Cardiac septum (tissue), 1 donor: ENCODE measurements at regions not wholly inside any gene's neighbourhood (a gene's known extent, or its start where the extent isn't known, plus 50 kb on each side); places are given as distances from the start of the nearest gene placed in this dataset.

ENCODE experiments used
- DNase-seq: peaks from one replicate; pipeline ENCODE4 v3.0.0-alpha.2; 2020; ENCODE audit warnings: low spot score
- intact Hi-C: fragments of 100-400 bp; cut with DNase I; formaldehyde crosslinking; loops from one replicate; pipeline ENCODE4 v1.14.0; 2022
- donor health status: DM: no; HTN: no; CAD: no.

GRCh38 chr12:91432089-91432488 is 249.5 kb upstream of the DCN start:
- no peak for DNase-seq
- intact Hi-C loops = no loop called here

- intact Hi-C loops = no loop called here
- no peak for DNase-seq
Observed at GRCh38 chr12:91424506-91424905, 241.9 kb upstream of the DCN start.

- intact Hi-C loops = no loop called here
- no peak for DNase-seq
Observed at GRCh38 chr12:91423693-91424050, 241.1 kb upstream of the DCN start.

GRCh38 chr12:91422811-91423692 is 240.4 kb upstream of the DCN start:
- intact Hi-C loops = no loop called here
- DNase-seq = no peak

- no peak for DNase-seq
- intact Hi-C loops = no loop called here
Observed at GRCh38 chr12:91422127-91422526, 239.5 kb upstream of the DCN start.

GRCh38 chr12:91419809-91420208 is 237.2 kb upstream of the DCN start:
- no peak for DNase-seq
- intact Hi-C loops = no loop called here

GRCh38 chr12:91418221-91419090 is 235.8 kb upstream of the DCN start:
- no peak for DNase-seq
- intact Hi-C loops = no loop called here

- intact Hi-C loops = no loop called here
- no peak for DNase-seq
Observed at GRCh38 chr12:91417650-91418049, 235.0 kb upstream of the DCN start.

- no peak for DNase-seq
- intact Hi-C loops = no loop called here
Observed at GRCh38 chr12:91414636-91415035, 232.0 kb upstream of the DCN start.

- DNase-seq = no peak
- intact Hi-C loops = no loop called here
Observed at GRCh38 chr12:91413581-91414546, 231.2 kb upstream of the DCN start.

- DNase-seq = no peak
- intact Hi-C loops = no loop called here
Observed at GRCh38 chr12:91406920-91407341, 224.3 kb upstream of the DCN start.

GRCh38 chr12:91404441-91404840 is 221.8 kb upstream of the DCN start:
- intact Hi-C loops = no loop called here
- DNase-seq = no peak

- no peak for DNase-seq
- intact Hi-C loops = no loop called here
Observed at GRCh38 chr12:91401190-91401589, 218.6 kb upstream of the DCN start.

GRCh38 chr12:91400271-91400670 is 217.7 kb upstream of the DCN start:
- intact Hi-C loops = no loop called here
- no peak for DNase-seq

GRCh38 chr12:91397866-91398532 is 215.4 kb upstream of the DCN start:
- intact Hi-C loops = no loop called here

GRCh38 chr12:91396293-91396692 is 213.7 kb upstream of the DCN start:
- intact Hi-C loops = no loop called here
- DNase-seq = no peak

More at GRCh38 chr12:91397866-91398532, 215.4 kb upstream of the DCN start:
- DNase-seq = no peak

GRCh38 chr12:91395628-91396135 is 213.1 kb upstream of the DCN start:
- DNase-seq = no peak
- intact Hi-C loops = no loop called here

GRCh38 chr12:91394903-91395302 is 212.3 kb upstream of the DCN start:
- intact Hi-C loops = no loop called here
- no peak for DNase-seq

GRCh38 chr12:91388573-91388972 is 206.0 kb upstream of the DCN start:
- no peak for DNase-seq
- intact Hi-C loops = loop anchor here (10.0 kb wide), 1 partner anchor 856 kb away; no protein-coding TSS in a partner anchor
